ENCODE measurements at regions not wholly inside any gene's neighbourhood (a gene's known extent, or its start where the extent isn't known, plus 50 kb on each side); places are given as distances from the start of the nearest gene placed in this dataset.

- TF ChIP-seq CTCF (IDR thresholded peaks at IDR 0.05) = no peak
- TF ChIP-seq, protein P1, sequence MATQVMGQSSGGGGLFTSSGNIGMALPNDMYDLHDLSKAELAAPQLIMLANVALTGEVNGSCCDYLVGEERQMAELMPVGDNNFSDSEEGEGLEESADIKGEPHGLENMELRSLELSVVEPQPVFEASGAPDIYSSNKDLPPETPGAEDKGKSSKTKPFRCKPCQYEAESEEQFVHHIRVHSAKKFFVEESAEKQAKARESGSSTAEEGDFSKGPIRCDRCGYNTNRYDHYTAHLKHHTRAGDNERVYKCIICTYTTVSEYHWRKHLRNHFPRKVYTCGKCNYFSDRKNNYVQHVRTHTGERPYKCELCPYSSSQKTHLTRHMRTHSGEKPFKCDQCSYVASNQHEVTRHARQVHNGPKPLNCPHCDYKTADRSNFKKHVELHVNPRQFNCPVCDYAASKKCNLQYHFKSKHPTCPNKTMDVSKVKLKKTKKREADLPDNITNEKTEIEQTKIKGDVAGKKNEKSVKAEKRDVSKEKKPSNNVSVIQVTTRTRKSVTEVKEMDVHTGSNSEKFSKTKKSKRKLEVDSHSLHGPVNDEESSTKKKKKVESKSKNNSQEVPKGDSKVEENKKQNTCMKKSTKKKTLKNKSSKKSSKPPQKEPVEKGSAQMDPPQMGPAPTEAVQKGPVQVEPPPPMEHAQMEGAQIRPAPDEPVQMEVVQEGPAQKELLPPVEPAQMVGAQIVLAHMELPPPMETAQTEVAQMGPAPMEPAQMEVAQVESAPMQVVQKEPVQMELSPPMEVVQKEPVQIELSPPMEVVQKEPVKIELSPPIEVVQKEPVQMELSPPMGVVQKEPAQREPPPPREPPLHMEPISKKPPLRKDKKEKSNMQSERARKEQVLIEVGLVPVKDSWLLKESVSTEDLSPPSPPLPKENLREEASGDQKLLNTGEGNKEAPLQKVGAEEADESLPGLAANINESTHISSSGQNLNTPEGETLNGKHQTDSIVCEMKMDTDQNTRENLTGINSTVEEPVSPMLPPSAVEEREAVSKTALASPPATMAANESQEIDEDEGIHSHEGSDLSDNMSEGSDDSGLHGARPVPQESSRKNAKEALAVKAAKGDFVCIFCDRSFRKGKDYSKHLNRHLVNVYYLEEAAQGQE (IDR thresholded peaks at IDR 0.05; ENCODE audit: insufficient read depth in 1 of 2, low read depth in 2 of 2, low read length in 1 of 2) = no peak
- no peak for TF ChIP-seq TCF7L2 (IDR thresholded peaks at IDR 0.05; ENCODE audit: low read depth, low read length)
- TF ChIP-seq POLR2AphosphoS5 (IDR thresholded peaks at IDR 0.05; ENCODE audit: low read depth, low read length) = no peak
Observed at GRCh38 chrX:124194901-124195300, 137.6 kb upstream of the TEX13D start.
